ENCODE measurements at regions not wholly inside any gene's neighbourhood (a gene's known extent, or its start where the extent isn't known, plus 50 kb on each side); places are given as distances from the start of the nearest gene placed in this dataset.

DNA sequence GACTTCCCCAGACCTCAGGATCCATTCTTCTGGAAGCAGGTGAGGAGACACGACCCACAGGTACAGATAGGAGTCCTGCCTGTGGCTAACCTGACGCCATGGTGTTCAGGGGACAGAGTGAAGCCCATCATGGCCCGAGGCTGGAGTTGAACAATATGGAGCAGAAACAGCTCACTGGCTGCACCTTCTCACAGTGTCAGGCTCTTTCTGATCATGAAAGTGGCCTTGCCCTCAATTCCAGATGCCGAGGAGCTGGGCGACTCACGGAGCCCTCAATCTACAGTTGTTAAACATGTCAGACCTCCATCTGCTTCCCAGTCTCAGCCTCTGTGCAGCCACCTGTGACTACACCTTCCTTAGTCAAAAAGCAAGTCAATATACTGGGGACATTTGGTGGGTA, 110.8 kb upstream of the SMAD3 start:
- TF ChIP-seq, protein P1, sequence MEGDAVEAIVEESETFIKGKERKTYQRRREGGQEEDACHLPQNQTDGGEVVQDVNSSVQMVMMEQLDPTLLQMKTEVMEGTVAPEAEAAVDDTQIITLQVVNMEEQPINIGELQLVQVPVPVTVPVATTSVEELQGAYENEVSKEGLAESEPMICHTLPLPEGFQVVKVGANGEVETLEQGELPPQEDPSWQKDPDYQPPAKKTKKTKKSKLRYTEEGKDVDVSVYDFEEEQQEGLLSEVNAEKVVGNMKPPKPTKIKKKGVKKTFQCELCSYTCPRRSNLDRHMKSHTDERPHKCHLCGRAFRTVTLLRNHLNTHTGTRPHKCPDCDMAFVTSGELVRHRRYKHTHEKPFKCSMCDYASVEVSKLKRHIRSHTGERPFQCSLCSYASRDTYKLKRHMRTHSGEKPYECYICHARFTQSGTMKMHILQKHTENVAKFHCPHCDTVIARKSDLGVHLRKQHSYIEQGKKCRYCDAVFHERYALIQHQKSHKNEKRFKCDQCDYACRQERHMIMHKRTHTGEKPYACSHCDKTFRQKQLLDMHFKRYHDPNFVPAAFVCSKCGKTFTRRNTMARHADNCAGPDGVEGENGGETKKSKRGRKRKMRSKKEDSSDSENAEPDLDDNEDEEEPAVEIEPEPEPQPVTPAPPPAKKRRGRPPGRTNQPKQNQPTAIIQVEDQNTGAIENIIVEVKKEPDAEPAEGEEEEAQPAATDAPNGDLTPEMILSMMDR (IDR thresholded peaks at IDR 0.05; ENCODE audit: borderline replicate concordance, extremely low read depth, insufficient read depth) = no peak
- intact Hi-C loops (cut with DNase I) = no loop called here
- no peaks in the 10 kb centered on the region for H3K36me3 ChIP-seq (ENCODE audit: control insufficient read depth in 2 of 3, insufficient read depth in 3 of 3, low read length in 3 of 3)
- FAIRE-seq (no peak), DNase-seq (no peak)
- no peaks in the 10 kb centered on the region for H3K4me1 ChIP-seq (ENCODE audit: control insufficient read depth in 2 of 3, insufficient read depth in 2 of 3, low read depth in 1 of 3, low read length in 3 of 3)
- H3K4me3 ChIP-seq (ENCODE audit: low read length in 3 of 3) = no peak overlapping the region
- no peak overlapping the region for H3K27ac ChIP-seq (ENCODE audit: low read depth in 2 of 2, low read length in 2 of 2)
- no peak overlapping the region for H3K9ac ChIP-seq (ENCODE audit: low read length in 3 of 3)
- H3K27me3 ChIP-seq (ENCODE audit: control insufficient read depth, insufficient read depth, low read length) = no peaks in the 10 kb centered on the region
- H3K9me3 ChIP-seq (ENCODE audit: control insufficient read depth in 2 of 3, insufficient read depth in 1 of 3, low read length in 3 of 3) = no peaks in the 10 kb centered on the region

DNA sequence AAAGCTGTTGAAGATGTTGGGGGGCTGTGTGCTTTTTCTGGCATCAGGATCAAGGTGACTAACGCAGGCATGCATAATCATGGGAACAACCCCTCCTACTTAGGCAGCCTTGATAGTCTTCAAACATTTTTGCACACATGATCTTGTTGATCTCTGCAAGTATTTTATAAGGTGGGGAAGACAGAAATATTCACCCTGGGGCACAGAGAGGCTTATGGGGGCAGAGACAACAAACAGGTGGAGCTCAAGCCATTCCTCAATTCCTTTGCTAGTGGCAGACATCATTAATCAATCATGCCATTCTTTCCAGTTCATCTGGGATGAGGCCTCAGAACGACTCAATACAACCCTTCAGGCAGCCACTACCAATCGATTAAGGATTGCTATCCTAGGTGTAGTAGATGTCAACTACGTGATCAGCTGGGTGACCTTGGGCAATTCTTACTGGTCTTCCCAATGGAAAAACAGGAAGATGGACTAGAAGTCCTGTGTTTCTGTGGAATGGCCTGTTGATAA, 110.3 kb upstream of the SMAD3 start:
- H3K36me3 ChIP-seq (ENCODE audit: control insufficient read depth in 2 of 3, insufficient read depth in 3 of 3, low read length in 3 of 3) = no peaks in the 10 kb centered on the region
- TF ChIP-seq, protein P1 (IDR thresholded peaks at IDR 0.05; ENCODE audit: borderline replicate concordance, extremely low read depth, insufficient read depth) = no peak
- H3K9me3 ChIP-seq (ENCODE audit: control insufficient read depth in 2 of 3, insufficient read depth in 1 of 3, low read length in 3 of 3) = no peaks in the 10 kb centered on the region
- intact Hi-C loops (cut with DNase I) = no loop called here
- H3K27me3 ChIP-seq (ENCODE audit: control insufficient read depth, insufficient read depth, low read length) = no peaks in the 10 kb centered on the region
- FAIRE-seq (no peak), DNase-seq (no peak)
- no peak overlapping the region for H3K9ac ChIP-seq (ENCODE audit: low read length in 3 of 3)
- H3K27ac ChIP-seq (ENCODE audit: low read depth in 2 of 2, low read length in 2 of 2) = no peak overlapping the region
- H3K4me3 ChIP-seq (ENCODE audit: low read length in 3 of 3) = no peak overlapping the region
- no peaks in the 10 kb centered on the region for H3K4me1 ChIP-seq (ENCODE audit: control insufficient read depth in 2 of 3, insufficient read depth in 2 of 3, low read depth in 1 of 3, low read length in 3 of 3)

GRCh38 chr15:66955871-66956585, 109.4 kb upstream of the SMAD3 start:
- Histone ChIP-seq H3K36me3 (ENCODE audit: control insufficient read depth in 2 of 3, insufficient read depth in 3 of 3, low read length in 3 of 3) (no peaks in the 10 kb centered on the region), H3K9ac (ENCODE audit: low read length in 3 of 3) (no peak overlapping the region), H3K27ac (ENCODE audit: low read depth in 2 of 2, low read length in 2 of 2) (no peak overlapping the region), H3K9me3 (ENCODE audit: control insufficient read depth in 2 of 3, insufficient read depth in 1 of 3, low read length in 3 of 3) (no peaks in the 10 kb centered on the region), H3K27me3 (ENCODE audit: control insufficient read depth, insufficient read depth, low read length) (no peaks in the 10 kb centered on the region), H3K4me1 (ENCODE audit: control insufficient read depth in 2 of 3, insufficient read depth in 2 of 3, low read depth in 1 of 3, low read length in 3 of 3) (no peaks in the 10 kb centered on the region), H3K4me3 (ENCODE audit: low read length in 3 of 3) (no peak overlapping the region)
- DNase-seq (no peak), FAIRE-seq (no peak)
- TF ChIP-seq, protein P1 (IDR thresholded peaks at IDR 0.05; ENCODE audit: borderline replicate concordance, extremely low read depth, insufficient read depth) = no peak
- intact Hi-C loops (cut with DNase I) = no loop called here
